ENCODE measurements at regions not wholly inside any gene's neighbourhood (a gene's known extent, or its start where the extent isn't known, plus 50 kb on each side); places are given as distances from the start of the nearest gene placed in this dataset.

- TF ChIP-seq CTCF (IDR thresholded peaks at IDR 0.05) (no peak), POLR2AphosphoS5 (IDR thresholded peaks at IDR 0.05; ENCODE audit: insufficient read depth in 1 of 2, low read depth in 1 of 2) (no peak), POLR2A (IDR thresholded peaks at IDR 0.05) (no peak)
Measured at GRCh38 chr6:102493485-102493884, 1100.0 kb downstream of the GRIK2 start.
